ENCODE measurements at regions not wholly inside any gene's neighbourhood (a gene's known extent, or its start where the extent isn't known, plus 50 kb on each side); places are given as distances from the start of the nearest gene placed in this dataset.

- TF ChIP-seq POLR2AphosphoS5 (IDR thresholded peaks at IDR 0.05; ENCODE audit: low read depth, low read length) (no peak), TAF1 (IDR thresholded peaks at IDR 0.05; ENCODE audit: borderline replicate concordance, insufficient read depth, low read length) (no peak), REST (IDR thresholded peaks at IDR 0.05; ENCODE audit: insufficient read depth in 1 of 2, low read depth in 2 of 2, low read length in 2 of 2) (no peak), FOXP2 (optimal IDR thresholded peaks at IDR 0.05; ENCODE audit: borderline replicate concordance, extremely low read depth, extremely low read length, insufficient read depth) (no peak)
These were observed 236.3 kb downstream of the SEC14L1 start for GRCh38 chr17:77376795-77377709.

All from PFSK-1 (cell line).